ENCODE measurements at regions not wholly inside any gene's neighbourhood (a gene's known extent, or its start where the extent isn't known, plus 50 kb on each side); places are given as distances from the start of the nearest gene placed in this dataset.

DNA sequence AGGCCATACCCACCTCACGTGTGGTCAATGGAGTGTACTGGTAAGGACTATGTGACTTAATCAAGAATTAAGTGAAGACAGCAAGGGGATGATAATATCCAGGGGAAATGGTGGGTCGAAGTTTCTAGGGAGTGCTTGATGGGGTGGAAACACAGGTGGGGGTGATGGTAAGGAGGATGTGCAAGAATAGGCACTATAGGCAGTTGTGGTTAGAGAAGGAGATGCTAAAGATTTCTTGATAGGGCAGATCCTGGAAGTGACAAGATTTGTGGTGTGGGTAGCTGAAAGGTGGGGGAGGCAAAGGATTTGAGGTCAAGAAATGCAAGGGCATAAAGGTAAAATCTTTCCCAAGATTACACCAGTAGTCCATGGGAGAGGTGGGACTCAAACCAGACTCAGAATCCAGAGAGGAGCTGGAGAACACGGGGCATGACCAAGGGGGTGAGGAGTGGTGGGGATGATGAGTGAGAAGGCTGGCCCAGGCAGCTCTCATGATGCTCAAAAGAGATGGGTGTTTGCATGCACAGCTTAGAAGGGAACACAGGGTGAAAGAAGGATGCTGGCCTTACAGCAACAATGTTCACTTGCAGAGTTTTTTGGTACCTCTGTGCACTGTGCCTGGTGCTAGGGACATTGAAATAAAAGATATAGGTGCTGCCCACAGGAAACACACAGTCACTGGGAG is 78.4 kb downstream of the CCR1 start:
- no peak overlapping the region for H3K27ac Mint-ChIP-seq
- no peak overlapping the region for H3K4me3 Mint-ChIP-seq
- H3K4me1 Mint-ChIP-seq, result no peaks in the 10 kb centered on the region

GRCh38 chr3:46127503-46127902 is 80.6 kb downstream of the CCR1 start:
- Mint-ChIP-seq H3K4me1 (peaks cover 6% of the 10 kb centered on the region), H3K9me3 (no peaks in the 10 kb centered on the region), H3K36me3 (no peaks in the 10 kb centered on the region), H3K4me3 (no peak overlapping the region), H3K27me3 (ENCODE audit: low read depth) (peaks cover 2% of the 10 kb centered on the region), H3K27ac (no peak overlapping the region)
- TF ChIP-seq, protein P1, sequence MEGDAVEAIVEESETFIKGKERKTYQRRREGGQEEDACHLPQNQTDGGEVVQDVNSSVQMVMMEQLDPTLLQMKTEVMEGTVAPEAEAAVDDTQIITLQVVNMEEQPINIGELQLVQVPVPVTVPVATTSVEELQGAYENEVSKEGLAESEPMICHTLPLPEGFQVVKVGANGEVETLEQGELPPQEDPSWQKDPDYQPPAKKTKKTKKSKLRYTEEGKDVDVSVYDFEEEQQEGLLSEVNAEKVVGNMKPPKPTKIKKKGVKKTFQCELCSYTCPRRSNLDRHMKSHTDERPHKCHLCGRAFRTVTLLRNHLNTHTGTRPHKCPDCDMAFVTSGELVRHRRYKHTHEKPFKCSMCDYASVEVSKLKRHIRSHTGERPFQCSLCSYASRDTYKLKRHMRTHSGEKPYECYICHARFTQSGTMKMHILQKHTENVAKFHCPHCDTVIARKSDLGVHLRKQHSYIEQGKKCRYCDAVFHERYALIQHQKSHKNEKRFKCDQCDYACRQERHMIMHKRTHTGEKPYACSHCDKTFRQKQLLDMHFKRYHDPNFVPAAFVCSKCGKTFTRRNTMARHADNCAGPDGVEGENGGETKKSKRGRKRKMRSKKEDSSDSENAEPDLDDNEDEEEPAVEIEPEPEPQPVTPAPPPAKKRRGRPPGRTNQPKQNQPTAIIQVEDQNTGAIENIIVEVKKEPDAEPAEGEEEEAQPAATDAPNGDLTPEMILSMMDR (IDR thresholded peaks at IDR 0.05; ENCODE audit: unreplicated experiment), result no peak
- DNase-seq (ENCODE audit: low spot score in 2 of 2, unreplicated experiment in 2 of 2), result no peak

More for the DNA sequence above, 78.4 kb downstream of the CCR1 start:
- Mint-ChIP-seq H3K9me3 (no peaks in the 10 kb centered on the region), H3K27me3 (ENCODE audit: low read depth) (peaks cover 2% of the 10 kb centered on the region), H3K36me3 (no peaks in the 10 kb centered on the region)
- DNase-seq (ENCODE audit: low spot score in 2 of 2, unreplicated experiment in 2 of 2), result no peak
- TF ChIP-seq, protein P1 (IDR thresholded peaks at IDR 0.05; ENCODE audit: unreplicated experiment), result no peak

DNA sequence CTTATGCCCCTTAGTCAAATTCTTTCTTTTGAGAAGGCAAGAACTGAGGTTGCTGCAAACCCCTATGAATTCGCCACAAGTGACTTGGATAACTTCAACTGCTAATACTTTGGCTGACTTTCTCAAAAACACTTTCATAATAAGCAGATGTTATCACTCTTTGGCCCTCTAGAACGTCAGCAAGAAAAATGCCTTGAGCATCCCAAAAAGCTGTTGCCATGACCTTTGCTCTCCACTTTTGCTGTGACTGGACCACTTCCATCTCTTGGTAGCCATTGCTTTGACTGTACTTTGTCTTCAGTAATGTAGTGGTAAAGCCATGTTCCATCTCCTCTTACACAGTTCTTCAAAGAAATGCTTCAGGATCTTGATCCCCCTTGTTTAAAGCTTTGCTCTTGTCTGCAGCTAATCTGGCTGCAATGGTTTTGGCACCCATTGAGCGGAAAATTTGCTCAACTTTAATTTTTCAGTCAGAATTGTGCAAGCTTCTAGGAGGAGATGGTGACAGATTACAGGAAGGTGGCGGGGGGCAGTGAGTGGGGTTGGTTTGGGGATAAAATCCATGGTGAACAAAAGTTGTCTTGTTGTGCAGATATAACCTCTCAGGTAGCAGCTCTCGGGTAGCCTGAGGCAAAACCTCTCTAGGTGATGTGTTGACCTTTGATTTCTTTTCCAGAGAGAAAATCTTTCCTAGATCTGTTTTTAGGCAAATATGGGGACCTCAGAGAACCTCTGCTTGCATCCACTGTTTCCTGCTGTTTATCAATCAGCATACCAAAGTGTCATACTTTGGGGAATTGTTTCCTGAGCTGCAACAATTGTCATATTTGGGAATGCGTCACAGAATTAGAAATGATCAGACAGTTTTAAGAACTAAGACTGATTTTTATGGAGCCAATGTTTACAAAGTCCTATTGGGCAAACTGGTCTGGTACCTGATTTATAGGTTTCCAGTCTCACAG is 83.6 kb downstream of the CCR1 start:
- DNase-seq (ENCODE audit: low spot score in 2 of 2, unreplicated experiment in 2 of 2), result no peak
- Mint-ChIP-seq H3K9me3 (peaks cover 4% of the 10 kb centered on the region), H3K27ac (no peak overlapping the region), H3K36me3 (no peaks in the 10 kb centered on the region), H3K4me3 (no peak overlapping the region), H3K27me3 (ENCODE audit: low read depth) (no peaks in the 10 kb centered on the region), H3K4me1 (peaks cover 6% of the 10 kb centered on the region)
- TF ChIP-seq, protein P1 (IDR thresholded peaks at IDR 0.05; ENCODE audit: unreplicated experiment), result no peak

- Mint-ChIP-seq H3K4me1 (peaks cover 6% of the 10 kb centered on the region), H3K36me3 (no peaks in the 10 kb centered on the region), H3K27me3 (ENCODE audit: low read depth) (no peaks in the 10 kb centered on the region), H3K27ac (no peak overlapping the region), H3K4me3 (no peak overlapping the region), H3K9me3 (peaks cover 4% of the 10 kb centered on the region)
- DNase-seq (ENCODE audit: low spot score in 2 of 2, unreplicated experiment in 2 of 2), result no peak
- TF ChIP-seq, protein P1 (IDR thresholded peaks at IDR 0.05; ENCODE audit: unreplicated experiment), result no peak
Observed at GRCh38 chr3:46123646-46124045, 84.5 kb downstream of the CCR1 start.

- Mint-ChIP-seq H3K4me1 (peaks cover 6% of the 10 kb centered on the region), H3K27me3 (ENCODE audit: low read depth) (no peaks in the 10 kb centered on the region)
- no peak for DNase-seq (ENCODE audit: low spot score in 2 of 2, unreplicated experiment in 2 of 2)
Observed at GRCh38 chr3:46122091-46122490, 86.0 kb downstream of the CCR1 start.

More at GRCh38 chr3:46122091-46122490, 86.0 kb downstream of the CCR1 start:
- H3K27ac Mint-ChIP-seq, result no peak overlapping the region
- peaks cover 4% of the 10 kb centered on the region for H3K9me3 Mint-ChIP-seq
- no peaks in the 10 kb centered on the region for H3K36me3 Mint-ChIP-seq
- TF ChIP-seq, protein P1 (IDR thresholded peaks at IDR 0.05; ENCODE audit: unreplicated experiment), result no peak
- no peak overlapping the region for H3K4me3 Mint-ChIP-seq
